ENCODE measurements at regions not wholly inside any gene's neighbourhood (a gene's known extent, or its start where the extent isn't known, plus 50 kb on each side); places are given as distances from the start of the nearest gene placed in this dataset.

DNA sequence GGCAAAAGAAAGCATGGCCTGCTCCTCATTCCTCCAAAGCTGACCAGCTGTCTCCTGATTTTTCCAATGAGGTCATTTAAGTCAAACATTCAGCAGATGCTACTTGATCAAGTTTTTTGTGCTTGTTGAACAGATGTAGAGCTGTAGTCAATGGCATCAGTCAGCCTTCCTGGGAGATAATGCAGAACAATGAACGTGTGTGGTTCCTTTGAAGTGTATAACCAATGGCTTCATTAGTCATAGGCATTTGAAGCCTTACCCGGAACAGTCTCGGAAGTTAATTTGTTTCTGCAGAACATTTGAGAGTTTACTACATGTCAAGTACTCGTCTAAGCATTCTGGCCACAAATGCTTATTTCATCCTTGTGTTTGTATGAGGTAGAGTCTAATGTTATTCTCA is 227.1 kb downstream of the ADRA2A start:
- Histone ChIP-seq H3K27ac (ENCODE audit: extremely low read depth, low read depth, low read length) (no peak overlapping the region), H3K36me3 (ENCODE audit: control insufficient read depth in 2 of 2, insufficient read depth in 1 of 2, low read length in 2 of 2) (no peaks in the 10 kb centered on the region), H3K4me3 (ENCODE audit: low read depth, low read length) (no peak overlapping the region), H3K9me3 (ENCODE audit: control insufficient read depth, insufficient read depth, low read depth, low read length) (no peaks in the 10 kb centered on the region), H3K4me1 (ENCODE audit: control insufficient read depth, insufficient read depth, low read length) (no peaks in the 10 kb centered on the region)
- ChIA-PET POLR2A (no interaction called here), CTCF (no interaction called here)
- TF ChIP-seq ZNF76 (tag by site-specific recombination; IDR thresholded peaks at IDR 0.05; ENCODE audit: borderline replicate concordance, low read depth) (no peak), ZNF266 (tag by site-specific recombination; IDR thresholded peaks at IDR 0.05; ENCODE audit: low read depth) (no peak), ZNF423 (tag by site-specific recombination; IDR thresholded peaks at IDR 0.05) (no peak), ZNF157 (tag by site-specific recombination; IDR thresholded peaks at IDR 0.05) (no peak), ZNF777 (tag by site-specific recombination; IDR thresholded peaks at IDR 0.05; ENCODE audit: borderline replicate concordance) (no peak), ZBTB21 (tag by site-specific recombination; IDR thresholded peaks at IDR 0.05) (no peak)
- TF ChIP-seq, protein P1, sequence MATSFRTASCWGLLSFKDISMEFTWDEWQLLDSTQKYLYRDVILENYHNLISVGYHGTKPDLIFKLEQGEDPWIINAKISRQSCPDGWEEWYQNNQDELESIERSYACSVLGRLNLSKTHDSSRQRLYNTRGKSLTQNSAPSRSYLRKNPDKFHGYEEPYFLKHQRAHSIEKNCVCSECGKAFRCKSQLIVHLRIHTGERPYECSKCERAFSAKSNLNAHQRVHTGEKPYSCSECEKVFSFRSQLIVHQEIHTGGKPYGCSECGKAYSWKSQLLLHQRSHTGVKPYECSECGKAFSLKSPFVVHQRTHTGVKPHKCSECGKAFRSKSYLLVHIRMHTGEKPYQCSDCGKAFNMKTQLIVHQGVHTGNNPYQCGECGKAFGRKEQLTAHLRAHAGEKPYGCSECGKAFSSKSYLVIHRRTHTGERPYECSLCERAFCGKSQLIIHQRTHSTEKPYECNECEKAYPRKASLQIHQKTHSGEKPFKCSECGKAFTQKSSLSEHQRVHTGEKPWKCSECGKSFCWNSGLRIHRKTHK (tag by site-specific recombination; IDR thresholded peaks at IDR 0.05), result no peak
- TF ChIP-seq, protein P2, sequence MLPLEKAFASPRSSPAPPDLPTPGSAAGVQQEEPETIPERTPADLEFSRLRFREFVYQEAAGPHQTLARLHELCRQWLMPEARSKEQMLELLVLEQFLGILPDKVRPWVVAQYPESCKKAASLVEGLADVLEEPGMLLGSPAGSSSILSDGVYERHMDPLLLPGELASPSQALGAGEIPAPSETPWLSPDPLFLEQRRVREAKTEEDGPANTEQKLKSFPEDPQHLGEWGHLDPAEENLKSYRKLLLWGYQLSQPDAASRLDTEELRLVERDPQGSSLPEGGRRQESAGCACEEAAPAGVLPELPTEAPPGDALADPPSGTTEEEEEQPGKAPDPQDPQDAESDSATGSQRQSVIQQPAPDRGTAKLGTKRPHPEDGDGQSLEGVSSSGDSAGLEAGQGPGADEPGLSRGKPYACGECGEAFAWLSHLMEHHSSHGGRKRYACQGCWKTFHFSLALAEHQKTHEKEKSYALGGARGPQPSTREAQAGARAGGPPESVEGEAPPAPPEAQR (tag by site-specific recombination; IDR thresholded peaks at IDR 0.05), result no peak

DNA sequence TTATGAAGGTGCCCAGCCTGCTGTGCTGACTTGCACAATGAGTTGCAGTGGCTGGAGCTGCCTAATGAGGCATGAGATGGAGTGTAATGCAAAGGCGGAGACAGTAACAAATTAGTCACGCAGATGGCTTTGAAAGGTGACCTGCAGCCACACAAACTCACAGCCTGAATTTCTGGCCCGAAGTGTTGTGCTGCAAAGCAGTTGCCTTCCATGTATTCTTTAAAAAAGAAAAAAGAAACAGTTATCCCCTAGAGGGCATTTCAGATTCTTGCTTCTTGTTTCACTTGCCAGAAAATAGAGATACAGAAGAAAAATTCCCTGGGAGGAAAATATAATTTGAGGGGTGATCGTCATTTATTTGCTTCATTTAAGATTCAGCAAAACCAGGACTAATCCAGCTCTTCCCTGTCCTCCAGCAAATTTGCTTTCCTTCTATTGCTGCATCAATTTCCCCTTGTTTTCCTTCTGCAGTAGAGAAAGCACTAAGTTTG is 239.9 kb downstream of the ADRA2A start:
- Histone ChIP-seq H3K4me1 (ENCODE audit: control insufficient read depth, insufficient read depth, low read length) (no peaks in the 10 kb centered on the region), H3K9me3 (ENCODE audit: control insufficient read depth, insufficient read depth, low read depth, low read length) (no peaks in the 10 kb centered on the region), H3K36me3 (ENCODE audit: control insufficient read depth in 2 of 2, insufficient read depth in 1 of 2, low read length in 2 of 2) (no peaks in the 10 kb centered on the region), H3K27ac (ENCODE audit: extremely low read depth, low read depth, low read length) (no peak overlapping the region), H3K4me3 (ENCODE audit: low read depth, low read length) (no peak overlapping the region)
- POLR2A ChIA-PET, result no interaction called here
- TF ChIP-seq ZNF660 (tag by site-specific recombination; IDR thresholded peaks at IDR 0.05) (no peak), ZNF843 (tag by site-specific recombination; IDR thresholded peaks at IDR 0.05) (no peak), ZNF610 (tag by site-specific recombination; IDR thresholded peaks at IDR 0.05; ENCODE audit: borderline replicate concordance) (no peak), ZNF155 (tag by site-specific recombination; IDR thresholded peaks at IDR 0.05) (no peak), SCRT1 (tag by site-specific recombination; IDR thresholded peaks at IDR 0.05; ENCODE audit: borderline replicate concordance) (no peak), ZNF146 (tag by site-specific recombination; IDR thresholded peaks at IDR 0.05) (no peak), ZNF239 (tag by site-specific recombination; IDR thresholded peaks at IDR 0.05) (no peak), ZNF571 (tag by site-specific recombination; IDR thresholded peaks at IDR 0.05) (no peak)
- TF ChIP-seq, protein P3, sequence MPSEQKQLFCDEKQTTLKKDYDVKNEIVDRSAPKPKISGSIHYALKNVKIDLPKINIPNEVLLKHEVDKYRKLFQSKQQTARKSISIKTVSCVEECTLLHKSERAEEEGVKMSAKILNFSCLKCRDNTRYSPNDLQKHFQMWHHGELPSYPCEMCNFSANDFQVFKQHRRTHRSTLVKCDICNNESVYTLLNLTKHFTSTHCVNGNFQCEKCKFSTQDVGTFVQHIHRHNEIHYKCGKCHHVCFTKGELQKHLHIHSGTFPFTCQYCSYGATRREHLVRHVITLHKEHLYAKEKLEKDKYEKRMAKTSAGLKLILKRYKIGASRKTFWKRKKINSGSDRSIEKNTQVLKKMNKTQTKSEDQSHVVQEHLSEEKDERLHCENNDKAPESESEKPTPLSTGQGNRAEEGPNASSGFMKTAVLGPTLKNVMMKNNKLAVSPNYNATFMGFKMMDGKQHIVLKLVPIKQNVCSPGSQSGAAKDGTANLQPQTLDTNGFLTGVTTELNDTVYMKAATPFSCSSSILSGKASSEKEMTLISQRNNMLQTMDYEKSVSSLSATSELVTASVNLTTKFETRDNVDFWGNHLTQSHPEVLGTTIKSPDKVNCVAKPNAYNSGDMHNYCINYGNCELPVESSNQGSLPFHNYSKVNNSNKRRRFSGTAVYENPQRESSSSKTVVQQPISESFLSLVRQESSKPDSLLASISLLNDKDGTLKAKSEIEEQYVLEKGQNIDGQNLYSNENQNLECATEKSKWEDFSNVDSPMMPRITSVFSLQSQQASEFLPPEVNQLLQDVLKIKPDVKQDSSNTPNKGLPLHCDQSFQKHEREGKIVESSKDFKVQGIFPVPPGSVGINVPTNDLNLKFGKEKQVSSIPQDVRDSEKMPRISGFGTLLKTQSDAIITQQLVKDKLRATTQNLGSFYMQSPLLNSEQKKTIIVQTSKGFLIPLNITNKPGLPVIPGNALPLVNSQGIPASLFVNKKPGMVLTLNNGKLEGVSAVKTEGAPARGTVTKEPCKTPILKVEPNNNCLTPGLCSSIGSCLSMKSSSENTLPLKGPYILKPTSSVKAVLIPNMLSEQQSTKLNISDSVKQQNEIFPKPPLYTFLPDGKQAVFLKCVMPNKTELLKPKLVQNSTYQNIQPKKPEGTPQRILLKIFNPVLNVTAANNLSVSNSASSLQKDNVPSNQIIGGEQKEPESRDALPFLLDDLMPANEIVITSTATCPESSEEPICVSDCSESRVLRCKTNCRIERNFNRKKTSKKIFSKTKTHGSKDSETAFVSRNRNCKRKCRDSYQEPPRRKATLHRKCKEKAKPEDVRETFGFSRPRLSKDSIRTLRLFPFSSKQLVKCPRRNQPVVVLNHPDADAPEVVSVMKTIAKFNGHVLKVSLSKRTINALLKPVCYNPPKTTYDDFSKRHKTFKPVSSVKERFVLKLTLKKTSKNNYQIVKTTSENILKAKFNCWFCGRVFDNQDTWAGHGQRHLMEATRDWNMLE (tag by site-specific recombination; conservative IDR thresholded peaks at IDR 0.05; ENCODE audit: low read depth), result no peak
- TF ChIP-seq, protein P4, sequence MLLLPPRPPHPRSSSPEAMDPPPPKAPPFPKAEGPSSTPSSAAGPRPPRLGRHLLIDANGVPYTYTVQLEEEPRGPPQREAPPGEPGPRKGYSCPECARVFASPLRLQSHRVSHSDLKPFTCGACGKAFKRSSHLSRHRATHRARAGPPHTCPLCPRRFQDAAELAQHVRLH (tag by site-specific recombination; IDR thresholded peaks at IDR 0.05), result no peak
- TF ChIP-seq, protein P5, sequence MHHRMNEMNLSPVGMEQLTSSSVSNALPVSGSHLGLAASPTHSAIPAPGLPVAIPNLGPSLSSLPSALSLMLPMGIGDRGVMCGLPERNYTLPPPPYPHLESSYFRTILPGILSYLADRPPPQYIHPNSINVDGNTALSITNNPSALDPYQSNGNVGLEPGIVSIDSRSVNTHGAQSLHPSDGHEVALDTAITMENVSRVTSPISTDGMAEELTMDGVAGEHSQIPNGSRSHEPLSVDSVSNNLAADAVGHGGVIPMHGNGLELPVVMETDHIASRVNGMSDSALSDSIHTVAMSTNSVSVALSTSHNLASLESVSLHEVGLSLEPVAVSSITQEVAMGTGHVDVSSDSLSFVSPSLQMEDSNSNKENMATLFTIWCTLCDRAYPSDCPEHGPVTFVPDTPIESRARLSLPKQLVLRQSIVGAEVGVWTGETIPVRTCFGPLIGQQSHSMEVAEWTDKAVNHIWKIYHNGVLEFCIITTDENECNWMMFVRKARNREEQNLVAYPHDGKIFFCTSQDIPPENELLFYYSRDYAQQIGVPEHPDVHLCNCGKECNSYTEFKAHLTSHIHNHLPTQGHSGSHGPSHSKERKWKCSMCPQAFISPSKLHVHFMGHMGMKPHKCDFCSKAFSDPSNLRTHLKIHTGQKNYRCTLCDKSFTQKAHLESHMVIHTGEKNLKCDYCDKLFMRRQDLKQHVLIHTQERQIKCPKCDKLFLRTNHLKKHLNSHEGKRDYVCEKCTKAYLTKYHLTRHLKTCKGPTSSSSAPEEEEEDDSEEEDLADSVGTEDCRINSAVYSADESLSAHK (tag by site-specific recombination; IDR thresholded peaks at IDR 0.05), result no peak
- CTCF ChIA-PET, result interaction anchor here (0.7 kb wide), 1 partner anchor 230 kb away, joined by 3 read pairs; no protein-coding TSS in a partner anchor

Measured in HEK293 (cell line).